ENCODE measurements at regions not wholly inside any gene's neighbourhood (a gene's known extent, or its start where the extent isn't known, plus 50 kb on each side); places are given as distances from the start of the nearest gene placed in this dataset.

- Histone ChIP-seq H3K4me1 (ENCODE audit: low read length) (no peaks in the 10 kb centered on the region), H3K9me3 (replicated peaks; ENCODE audit: insufficient read depth, low read length) (no peaks in the 10 kb centered on the region), H3K4me3 (ENCODE audit: low read length) (no peak overlapping the region), H3K27ac (ENCODE audit: low read length) (no peak overlapping the region), H3F3A (ENCODE audit: insufficient read depth, low read length) (no peaks in the 10 kb centered on the region), H4K20me1 (ENCODE audit: insufficient read depth, low read length) (no peaks in the 10 kb centered on the region), H3K79me2 (ENCODE audit: low read length) (no peaks in the 10 kb centered on the region), H2AFZ (ENCODE audit: low read length) (no peak overlapping the region), H3K27me3 (replicated peaks; ENCODE audit: insufficient read depth, low read length) (no peaks in the 10 kb centered on the region), H3K9me2 (replicated peaks; ENCODE audit: insufficient read depth, low read length) (no peaks in the 10 kb centered on the region), H3K36me3 (replicated peaks; ENCODE audit: insufficient read depth, low read length) (no peaks in the 10 kb centered on the region), H3K9ac (ENCODE audit: low read length) (no peak overlapping the region), H3K4me2 (ENCODE audit: low read depth, low read length) (no peak overlapping the region)
- no peak for DNase-seq
- TF ChIP-seq EZH2phosphoT487 (IDR thresholded peaks at IDR 0.05; ENCODE audit: low read length) (no peak), CTCF (IDR thresholded peaks at IDR 0.05; ENCODE audit: low read length) (no peak), EZH2 (optimal IDR thresholded peaks at IDR 0.05; ENCODE audit: low read depth, low read length) (no peak)
These were observed 883.0 kb downstream of the LRRTM4 start for GRCh38 chr2:76639171-76639680.

- Histone ChIP-seq H3K4me1 (ENCODE audit: low read length) (no peaks in the 10 kb centered on the region), H3K27me3 (replicated peaks; ENCODE audit: insufficient read depth, low read length) (no peaks in the 10 kb centered on the region), H3K9me3 (replicated peaks; ENCODE audit: insufficient read depth, low read length) (no peaks in the 10 kb centered on the region), H3F3A (ENCODE audit: insufficient read depth, low read length) (no peaks in the 10 kb centered on the region), H3K9ac (ENCODE audit: low read length) (no peak overlapping the region), H4K20me1 (ENCODE audit: insufficient read depth, low read length) (no peaks in the 10 kb centered on the region), H3K27ac (ENCODE audit: low read length) (no peak overlapping the region), H3K4me2 (ENCODE audit: low read depth, low read length) (no peak overlapping the region), H3K79me2 (ENCODE audit: low read length) (no peaks in the 10 kb centered on the region), H3K36me3 (replicated peaks; ENCODE audit: insufficient read depth, low read length) (no peaks in the 10 kb centered on the region), H2AFZ (ENCODE audit: low read length) (no peak overlapping the region), H3K9me2 (replicated peaks; ENCODE audit: insufficient read depth, low read length) (no peaks in the 10 kb centered on the region), H3K4me3 (ENCODE audit: low read length) (no peak overlapping the region)
- no peak for DNase-seq
- no peak for TF ChIP-seq CTCF (IDR thresholded peaks at IDR 0.05; ENCODE audit: low read length)
- TF ChIP-seq EZH2 (optimal IDR thresholded peaks at IDR 0.05; ENCODE audit: low read depth, low read length) = no peak
- no peak for TF ChIP-seq EZH2phosphoT487 (IDR thresholded peaks at IDR 0.05; ENCODE audit: low read length)
These were observed 888.8 kb downstream of the LRRTM4 start for GRCh38 chr2:76633276-76633921.

- Histone ChIP-seq H3K27ac (ENCODE audit: low read length) (no peak overlapping the region), H3K4me2 (ENCODE audit: low read depth, low read length) (no peak overlapping the region), H3K9ac (ENCODE audit: low read length) (no peak overlapping the region), H3K9me2 (replicated peaks; ENCODE audit: insufficient read depth, low read length) (no peaks in the 10 kb centered on the region), H3K27me3 (replicated peaks; ENCODE audit: insufficient read depth, low read length) (no peaks in the 10 kb centered on the region), H2AFZ (ENCODE audit: low read length) (no peak overlapping the region), H3K4me3 (ENCODE audit: low read length) (no peak overlapping the region), H3K79me2 (ENCODE audit: low read length) (no peaks in the 10 kb centered on the region), H4K20me1 (ENCODE audit: insufficient read depth, low read length) (no peaks in the 10 kb centered on the region), H3F3A (ENCODE audit: insufficient read depth, low read length) (no peaks in the 10 kb centered on the region), H3K36me3 (replicated peaks; ENCODE audit: insufficient read depth, low read length) (no peaks in the 10 kb centered on the region), H3K4me1 (ENCODE audit: low read length) (no peaks in the 10 kb centered on the region), H3K9me3 (replicated peaks; ENCODE audit: insufficient read depth, low read length) (no peaks in the 10 kb centered on the region)
- TF ChIP-seq EZH2phosphoT487 (IDR thresholded peaks at IDR 0.05; ENCODE audit: low read length) (no peak), CTCF (IDR thresholded peaks at IDR 0.05; ENCODE audit: low read length) (no peak), EZH2 (optimal IDR thresholded peaks at IDR 0.05; ENCODE audit: low read depth, low read length) (no peak)
- DNase-seq = no peak
These were observed 897.1 kb downstream of the LRRTM4 start for GRCh38 chr2:76625101-76625500.
